HCT116 (cell line): ENCODE measurements at regions not wholly inside any gene's neighbourhood (a gene's known extent, or its start where the extent isn't known, plus 50 kb on each side); places are given as distances from the start of the nearest gene placed in this dataset.

ENCODE experiments used
- ATAC-seq: fragments of 200-7000 bp; cut with Tn5 transposase; 2 replicates; pipeline ENCODE4 v1.9.1; 2020; ENCODE audit warnings: mild to moderate bottlenecking, moderate library complexity
- BruUV-seq: library from RNA; stranded (reverse); fragments of 400-500 nt; replicated peaks from 2 replicates; lab custom pipeline; 2021; lab: Mats Ljungman, UMichigan
- CTCF ChIA-PET: fragments of 300-600 bp; sonication (Branson Sonifier 250); formaldehyde crosslinking; loops from one replicate; lab custom pipeline; 2021; ENCODE audit warnings: antibody characterized with exemption; lab: Charles Lee
- POLR2A ChIA-PET: fragments of 300-600, 350-600 bp; sonication (Branson Sonifier 250); formaldehyde crosslinking; loops from one replicate; lab custom pipeline; 2021; ENCODE audit warnings: antibody characterized with exemption; lab: Charles Lee
- RAD21 ChIA-PET, 2 experiments: fragments of 300-600 bp; sonication (Branson Sonifier 250); formaldehyde crosslinking; loops; one replicate each; lab custom pipeline; 2023; ENCODE audit warnings: low total read pairs in 2 of 2; ENCODE audit not compliant: uncharacterized antibody in 2 of 2, unreplicated experiment in 2 of 2, low non-redundant PET in 1 of 2; lab: Charles Lee
- DNase-seq: peaks from one replicate; pipeline ENCODE4 v3.0.0-alpha.2; 2010; ENCODE audit warnings: low read depth, low spot score
- H2AFZ ChIP-seq: fragments of 200-600 bp; shearing (Covaris generic), sonication (generic); 2 replicates; pipeline ENCODE4 v1.6.1; 2017; ENCODE audit warnings: low read depth, mixed run types, mixed read lengths, antibody characterized with exemption, low read length; ENCODE audit not compliant: poor library complexity, severe bottlenecking
- H3K27ac ChIP-seq: 2 replicates; pipeline ENCODE4 v1.5.1; 2012; ENCODE audit warnings: low read depth, low read length
- H3K27me3 ChIP-seq: fragments of 200-600 bp; sonication (generic); 2 replicates; pipeline ENCODE4 v1.6.1; 2016; ENCODE audit warnings: mixed run types, low read length, mixed read lengths; ENCODE audit not compliant: insufficient read depth
- H3K36me3 ChIP-seq, 2 experiments: fragments of 200-500 bp in 1 of 2; fragments of 200-600 bp in 1 of 2; sonication (Bioruptor generic) in 1 of 2; sonication (generic) in 1 of 2; 2 replicates each; pipeline versions ENCODE4 v1.5.1 to v1.6.1; 2014 to 2016; ENCODE audit warnings: low read length in 2 of 2, inconsistent platforms in 1 of 2, mixed read lengths in 1 of 2, mixed run types in 1 of 2; ENCODE audit not compliant: insufficient read depth in 2 of 2, control insufficient read depth in 1 of 2
- H3K4me1 ChIP-seq, 2 experiments: fragments of 200-600 bp in 1 of 2; sonication (generic) in 1 of 2; 2 replicates each; pipeline versions ENCODE4 v1.5.1 to v1.6.1; 2012 to 2017; ENCODE audit warnings: low read length in 2 of 2, inconsistent platforms in 1 of 2, mild to moderate bottlenecking in 1 of 2, mixed read lengths in 1 of 2, mixed run types in 1 of 2, moderate library complexity in 1 of 2; ENCODE audit not compliant: insufficient read depth in 2 of 2, control insufficient read depth in 1 of 2
- H3K4me2 ChIP-seq: fragments of 200-600 bp; sonication (generic); 2 replicates; pipeline ENCODE4 v1.6.1; 2017; ENCODE audit warnings: mixed run types, low read length, mixed read lengths
- H3K4me3 ChIP-seq, 2 experiments: fragments of 200-600 bp in 1 of 2; sonication (generic) in 1 of 2; replicated peaks in 1 of 2; 2 replicates each; pipeline ENCODE4 v1.5.1; 2011 to 2016; ENCODE audit warnings: low read length in 2 of 2, control low read depth in 1 of 2, low read depth in 1 of 2, mild to moderate bottlenecking in 1 of 2, mixed read lengths in 1 of 2, mixed run types in 1 of 2
- H3K79me2 ChIP-seq: fragments of 200-600 bp; sonication (generic); 2 replicates; pipeline ENCODE4 v1.6.1; 2017; ENCODE audit warnings: mild to moderate bottlenecking, mixed run types, low read length, moderate library complexity, mixed read lengths; ENCODE audit not compliant: insufficient read depth
- H3K9ac ChIP-seq: fragments of 200-600 bp; sonication (generic); 2 replicates; pipeline ENCODE4 v1.6.1; 2016; ENCODE audit warnings: low read length, mixed read lengths
- H3K9me2 ChIP-seq: fragments of 200-600 bp; sonication (generic), shearing (Covaris generic); 2 replicates; pipeline ENCODE4 v1.6.1; 2017; ENCODE audit warnings: mixed run types, mild to moderate bottlenecking, moderate library complexity; ENCODE audit not compliant: insufficient read depth
- H3K9me3 ChIP-seq, 2 experiments: fragments of 200-500 bp in 1 of 2; fragments of 200-600 bp in 1 of 2; sonication (Bioruptor generic) in 1 of 2; sonication (generic) in 1 of 2; 2 replicates each; pipeline ENCODE4 v1.6.1; 2014 to 2017; ENCODE audit warnings: low read length in 2 of 2, mixed read lengths in 2 of 2, inconsistent platforms in 1 of 2, low read depth in 1 of 2, mild to moderate bottlenecking in 1 of 2, mixed run types in 1 of 2, moderate library complexity in 1 of 2; ENCODE audit not compliant: control insufficient read depth in 1 of 2, insufficient read depth in 1 of 2
- H4K20me1 ChIP-seq: fragments of 200-600 bp; sonication (generic), shearing (Covaris generic); 2 replicates; pipeline ENCODE4 v1.6.1; 2017; ENCODE audit warnings: mixed run types, mild to moderate bottlenecking, moderate library complexity; ENCODE audit not compliant: insufficient read depth
- EGR1 ChIP-seq: IDR thresholded peaks from 2 replicates; pipeline ENCODE4 v1.6.1; 2012; ENCODE audit warnings: low read depth
- ELF1 ChIP-seq: IDR thresholded peaks from 2 replicates; pipeline ENCODE4 v1.6.1; 2012; ENCODE audit warnings: low read depth, borderline replicate concordance
- EZH2phosphoT487 ChIP-seq: fragments of 200-600 bp; IDR thresholded peaks from 2 replicates; pipeline ENCODE4 v1.6.1; 2018; ENCODE audit warnings: antibody characterized with exemption, borderline replicate concordance
- FOSL1 ChIP-seq: IDR thresholded peaks from 2 replicates; pipeline ENCODE4 v1.6.1; 2012; ENCODE audit warnings: low read depth
- POLR2A ChIP-seq: IDR thresholded peaks from 2 replicates; pipeline ENCODE4 v1.7.0; 2011; ENCODE audit warnings: borderline replicate concordance; ENCODE audit not compliant: insufficient read depth, insufficient read length; ENCODE audit errors: extremely low read depth
- POLR2AphosphoS5 ChIP-seq: IDR thresholded peaks from 2 replicates; pipeline ENCODE4 v1.6.1; 2011; ENCODE audit warnings: mild to moderate bottlenecking, low read depth, low read length, moderate library complexity
- RAD21 ChIP-seq: IDR thresholded peaks from 2 replicates; pipeline ENCODE4 v1.6.1; 2012; ENCODE audit warnings: low read depth, mild to moderate bottlenecking
- SP1 ChIP-seq: IDR thresholded peaks from 2 replicates; pipeline ENCODE4 v1.6.1; 2012; ENCODE audit warnings: low read depth
- SRF ChIP-seq: IDR thresholded peaks from 2 replicates; pipeline ENCODE4 v1.6.1; 2012; ENCODE audit warnings: low read depth
- TCF7L2 ChIP-seq: IDR thresholded peaks from 2 replicates; pipeline ENCODE4 v1.7.0; 2011; ENCODE audit warnings: borderline replicate concordance, inconsistent platforms; ENCODE audit not compliant: insufficient read depth, insufficient read length; ENCODE audit errors: extremely low read depth
- YY1 ChIP-seq: IDR thresholded peaks from 2 replicates; pipeline ENCODE4 v1.6.1; 2011; ENCODE audit warnings: low read length, low read depth, moderate library complexity, mild to moderate bottlenecking; ENCODE audit not compliant: insufficient replicate concordance; ENCODE audit errors: extremely low read depth
- ZFX ChIP-seq: fragments of 450-650 bp; IDR thresholded peaks from 2 replicates; pipeline ENCODE4 v1.6.1; 2017
- ZNF274 ChIP-seq: fragments of 200-500 bp; sonication (Bioruptor generic); IDR thresholded peaks from 2 replicates; pipeline ENCODE4 v1.6.1; 2014; ENCODE audit warnings: mild to moderate bottlenecking, low read depth, low read length, inconsistent platforms
- intact Hi-C: fragments of 100-400 bp; cut with micrococcal nuclease; formaldehyde crosslinking; loops from 2 replicates; pipeline ENCODE4 v1.10.0; 2022
- TF ChIP-seq, protein P1 (sequence below), 3 experiments: fragments of 200-600 bp in 1 of 3; sonication (generic) in 1 of 3; IDR thresholded peaks in 2 of 3; conservative IDR thresholded peaks in 1 of 3; 2 replicates each; pipeline ENCODE4 v1.5.1; 2012 to 2017; ENCODE audit warnings: low read depth in 2 of 3, low read length in 2 of 3, antibody characterized with exemption in 1 of 3, borderline replicate concordance in 1 of 3, control low read depth in 1 of 3, mild to moderate bottlenecking in 1 of 3, mixed read lengths in 1 of 3, mixed run types in 1 of 3, moderate library complexity in 1 of 3; ENCODE audit not compliant: insufficient read depth in 1 of 3
- TF ChIP-seq, protein P2 (sequence below): IDR thresholded peaks from 2 replicates; pipeline ENCODE4 v1.6.1; 2012
- TF ChIP-seq, protein P3 (sequence below): IDR thresholded peaks from 2 replicates; pipeline ENCODE4 v1.6.1; 2012

GRCh38 chr2:116489292-116489691, 1325.2 kb upstream of the DDX18 start:
- H3K79me2 ChIP-seq = no peaks in the 10 kb centered on the region
- POLR2A ChIA-PET = no interaction called here
- RAD21 ChIA-PET = no interaction called here
- intact Hi-C loops = no loop called here
- no peaks in the 10 kb centered on the region for H3K9me2 ChIP-seq
- peaks cover 13 to 39% of the 10 kb centered on the region in 2 experiments; a peak in 2 of 4 replicates for H3K9me3 ChIP-seq
- H3K4me2 ChIP-seq = no peak overlapping the region
- ATAC-seq (no peak), DNase-seq (no peak)
- BruUV-seq = no TSS peak
- H3K4me3 ChIP-seq = no peak overlapping the region
- H3K36me3 ChIP-seq = no peaks in the 10 kb centered on the region
- no peak overlapping the region for H2AFZ ChIP-seq
- H4K20me1 ChIP-seq = no peaks in the 10 kb centered on the region
- no peak overlapping the region for H3K9ac ChIP-seq
- no peaks in the 10 kb centered on the region for H3K4me1 ChIP-seq
- no peaks in the 10 kb centered on the region for H3K27me3 ChIP-seq
- TF ChIP-seq SP1 (no peak), FOSL1 (no peak), RAD21 (no peak), ZFX (no peak), POLR2A (no peak), SRF (no peak), YY1 (no peak)
- TF ChIP-seq, protein P1, sequence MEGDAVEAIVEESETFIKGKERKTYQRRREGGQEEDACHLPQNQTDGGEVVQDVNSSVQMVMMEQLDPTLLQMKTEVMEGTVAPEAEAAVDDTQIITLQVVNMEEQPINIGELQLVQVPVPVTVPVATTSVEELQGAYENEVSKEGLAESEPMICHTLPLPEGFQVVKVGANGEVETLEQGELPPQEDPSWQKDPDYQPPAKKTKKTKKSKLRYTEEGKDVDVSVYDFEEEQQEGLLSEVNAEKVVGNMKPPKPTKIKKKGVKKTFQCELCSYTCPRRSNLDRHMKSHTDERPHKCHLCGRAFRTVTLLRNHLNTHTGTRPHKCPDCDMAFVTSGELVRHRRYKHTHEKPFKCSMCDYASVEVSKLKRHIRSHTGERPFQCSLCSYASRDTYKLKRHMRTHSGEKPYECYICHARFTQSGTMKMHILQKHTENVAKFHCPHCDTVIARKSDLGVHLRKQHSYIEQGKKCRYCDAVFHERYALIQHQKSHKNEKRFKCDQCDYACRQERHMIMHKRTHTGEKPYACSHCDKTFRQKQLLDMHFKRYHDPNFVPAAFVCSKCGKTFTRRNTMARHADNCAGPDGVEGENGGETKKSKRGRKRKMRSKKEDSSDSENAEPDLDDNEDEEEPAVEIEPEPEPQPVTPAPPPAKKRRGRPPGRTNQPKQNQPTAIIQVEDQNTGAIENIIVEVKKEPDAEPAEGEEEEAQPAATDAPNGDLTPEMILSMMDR (IDR thresholded peaks at IDR 0.05 in 2 of 3, conservative IDR thresholded peaks at IDR 0.05 in 1 of 3; ENCODE audit: borderline replicate concordance in 1 of 3, insufficient read depth in 1 of 3, low read depth in 2 of 3, low read length in 2 of 3) = no peak
- TF ChIP-seq, protein P2, sequence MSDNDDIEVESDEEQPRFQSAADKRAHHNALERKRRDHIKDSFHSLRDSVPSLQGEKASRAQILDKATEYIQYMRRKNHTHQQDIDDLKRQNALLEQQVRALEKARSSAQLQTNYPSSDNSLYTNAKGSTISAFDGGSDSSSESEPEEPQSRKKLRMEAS = no peak
- no peak overlapping the region for H3K27ac ChIP-seq
- CTCF ChIA-PET = no interaction called here

DNA sequence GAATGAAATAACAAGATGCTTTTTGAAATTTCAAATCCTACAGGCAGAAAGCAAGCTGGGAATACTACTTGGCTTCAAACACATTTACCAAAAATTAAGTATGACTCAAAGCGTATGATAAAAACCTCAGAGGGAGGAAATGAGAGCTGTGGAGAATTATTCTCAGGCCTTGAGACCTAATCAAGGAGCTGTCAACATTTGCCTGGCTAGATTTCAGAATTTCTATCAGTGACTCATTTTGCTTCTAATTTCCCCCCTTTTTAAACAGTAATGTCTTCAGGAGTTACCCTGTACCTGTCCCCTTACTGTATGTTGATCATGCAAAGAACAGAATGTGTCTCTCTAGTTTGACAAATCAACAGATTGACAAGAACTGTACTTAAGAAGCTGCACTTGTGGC, 1324.5 kb upstream of the DDX18 start:
- ChIA-PET POLR2A (no interaction called here), RAD21 (no interaction called here), CTCF (no interaction called here)
- no peak overlapping the region for H3K9ac ChIP-seq
- H3K4me3 ChIP-seq = no peak overlapping the region
- H3K27me3 ChIP-seq = no peaks in the 10 kb centered on the region
- H2AFZ ChIP-seq = no peak overlapping the region
- no peak for ATAC-seq
- no peak overlapping the region for H3K27ac ChIP-seq
- intact Hi-C loops = no loop called here
- H3K36me3 ChIP-seq = no peaks in the 10 kb centered on the region
- no peaks in the 10 kb centered on the region for H3K9me2 ChIP-seq
- no peaks in the 10 kb centered on the region for H4K20me1 ChIP-seq
- no peaks in the 10 kb centered on the region for H3K79me2 ChIP-seq
- peaks cover 6 to 34% of the 10 kb centered on the region in 2 experiments; a peak in 2 of 4 replicates for H3K9me3 ChIP-seq
- no peaks in the 10 kb centered on the region for H3K4me1 ChIP-seq
- no peak overlapping the region for H3K4me2 ChIP-seq
- no TSS peak for BruUV-seq
- no peak for DNase-seq
- TF ChIP-seq, protein P2 = no peak
- TF ChIP-seq ZNF274 (no peak), TCF7L2 (no peak), ZFX (no peak), YY1 (no peak), FOSL1 (no peak), ELF1 (no peak), EGR1 (no peak), POLR2A (no peak), POLR2AphosphoS5 (no peak), EZH2phosphoT487 (no peak)
- TF ChIP-seq, protein P3, sequence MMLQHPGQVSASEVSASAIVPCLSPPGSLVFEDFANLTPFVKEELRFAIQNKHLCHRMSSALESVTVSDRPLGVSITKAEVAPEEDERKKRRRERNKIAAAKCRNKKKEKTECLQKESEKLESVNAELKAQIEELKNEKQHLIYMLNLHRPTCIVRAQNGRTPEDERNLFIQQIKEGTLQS = no peak
- TF ChIP-seq, protein P1 (IDR thresholded peaks at IDR 0.05 in 2 of 3, conservative IDR thresholded peaks at IDR 0.05 in 1 of 3; ENCODE audit: borderline replicate concordance in 1 of 3, insufficient read depth in 1 of 3, low read depth in 2 of 3, low read length in 2 of 3) = no peak
